Mesendoderm (in vitro differentiated cells): ENCODE measurements at regions not wholly inside any gene's neighbourhood (a gene's known extent, or its start where the extent isn't known, plus 50 kb on each side); places are given as distances from the start of the nearest gene placed in this dataset.
"Not testable (repeated sequence)": the region's sequence is repeated elsewhere in the genome, so short reads cannot be mapped to it uniquely, and the experiment has no call there.

Experiments
- DNase-seq: peaks from one replicate; pipeline ENCODE4 v3.0.0; 2013
- H2AK5ac ChIP-seq: 2 replicates; pipeline ENCODE4 v1.6.1; 2013; ENCODE audit warnings: low read length, inconsistent platforms
- H2BK120ac ChIP-seq: 2 replicates; pipeline ENCODE4 v1.6.1; 2013; ENCODE audit warnings: low read depth, mild to moderate bottlenecking, low read length, moderate library complexity, mixed read lengths
- H2BK15ac ChIP-seq: replicated peaks from 2 replicates; pipeline ENCODE4 v1.6.1; 2013; ENCODE audit warnings: low read depth, mild to moderate bottlenecking, moderate library complexity
- H2BK5ac ChIP-seq: 2 replicates; pipeline ENCODE4 v1.6.1; 2013; ENCODE audit warnings: low read length, inconsistent platforms
- H3K18ac ChIP-seq: 2 replicates; pipeline ENCODE4 v1.6.1; 2013; ENCODE audit warnings: mild to moderate bottlenecking, low read length, mixed read lengths
- H3K23ac ChIP-seq: one replicate; pipeline ENCODE4 v1.6.1; 2013; ENCODE audit warnings: low read length
- H3K27ac ChIP-seq: 2 replicates; pipeline ENCODE4 v1.5.1; 2013; ENCODE audit warnings: low read depth, mild to moderate bottlenecking, inconsistent platforms, low read length, moderate library complexity
- H3K27me3 ChIP-seq: 2 replicates; pipeline ENCODE4 v1.6.1; 2013; ENCODE audit warnings: low read length, control low read depth, mild to moderate bottlenecking, inconsistent platforms; ENCODE audit not compliant: insufficient read depth, poor library complexity
- H3K36me3 ChIP-seq: 2 replicates; pipeline ENCODE4 v1.6.1; 2013; ENCODE audit warnings: low read length, inconsistent platforms; ENCODE audit not compliant: control insufficient read depth, insufficient read depth
- H3K4ac ChIP-seq: one replicate; pipeline ENCODE4 v1.6.1; 2013; ENCODE audit warnings: low read depth, mild to moderate bottlenecking, low read length, moderate library complexity
- H3K4me1 ChIP-seq: 2 replicates; pipeline ENCODE4 v1.6.1; 2013; ENCODE audit warnings: low read depth, low read length, inconsistent platforms; ENCODE audit not compliant: control insufficient read depth
- H3K4me2 ChIP-seq: 2 replicates; pipeline ENCODE4 v1.6.1; 2013; ENCODE audit warnings: low read length
- H3K4me3 ChIP-seq: 2 replicates; pipeline ENCODE4 v1.5.1; 2013; ENCODE audit warnings: mild to moderate bottlenecking, low read length
- H3K56ac ChIP-seq: one replicate; pipeline ENCODE4 v1.6.1; 2013; ENCODE audit warnings: low read length
- H3K79me1 ChIP-seq: 2 replicates; pipeline ENCODE4 v1.6.1; 2013; ENCODE audit warnings: low read length, inconsistent platforms
- H3K79me2 ChIP-seq: 2 replicates; pipeline ENCODE4 v1.6.1; 2013; ENCODE audit warnings: mild to moderate bottlenecking, low read length; ENCODE audit not compliant: control insufficient read depth, insufficient read depth
- H3K9ac ChIP-seq: 2 replicates; pipeline ENCODE4 v1.6.1; 2013; ENCODE audit warnings: low read length, inconsistent platforms
- H4K5ac ChIP-seq: one replicate; pipeline ENCODE4 v1.6.1; 2013; ENCODE audit warnings: low read length
- H4K8ac ChIP-seq: one replicate; pipeline ENCODE4 v1.6.1; 2013; ENCODE audit warnings: low read depth, mild to moderate bottlenecking, control low read depth, low read length, moderate library complexity
- WGBS: extraction: QIAGEN DNeasy Blood & Tissue Kit; methylation state at CpG from one replicate; pipeline ENCODE4 v1.1.7; 2013; ENCODE audit warnings: low lambda C conversion rate, missing lambda C conversion rate; ENCODE audit not compliant: insufficient coverage; ENCODE audit errors: extremely low coverage; 5-methylcytosine and 5-hydroxymethylcytosine counted together

DNA sequence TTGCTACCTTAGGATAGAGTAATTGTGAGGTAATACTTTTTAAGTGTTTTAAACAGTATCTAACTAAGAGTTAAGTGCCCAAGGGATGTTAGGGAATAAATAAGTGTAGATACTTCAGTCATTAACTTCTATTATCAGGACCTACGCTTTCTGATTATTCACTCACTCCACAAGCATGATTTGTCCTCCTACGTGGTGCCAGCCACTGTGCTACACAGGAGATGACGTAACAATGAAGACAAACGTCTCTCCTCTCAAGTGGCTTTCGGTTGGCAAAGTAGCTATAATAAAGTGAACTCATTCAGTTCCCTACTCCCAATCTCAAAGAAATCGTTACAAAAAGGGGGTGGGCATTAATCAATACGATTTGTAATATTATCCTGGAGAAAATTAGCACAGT, 100.9 kb upstream of the SETBP1 start:
- Histone ChIP-seq H3K56ac (no peak overlapping the region), H2BK15ac (no peak overlapping the region), H3K27ac (no peak overlapping the region), H3K4me1 (no peaks in the 10 kb centered on the region), H2AK5ac (no peak overlapping the region), H3K4me2 (no peak overlapping the region), H3K79me1 (no peaks in the 10 kb centered on the region), H2BK5ac (no peak overlapping the region), H3K79me2 (no peaks in the 10 kb centered on the region), H3K4me3 (no peak overlapping the region), H3K9ac (no peak overlapping the region), H3K27me3 (no peaks in the 10 kb centered on the region), H4K8ac (no peak overlapping the region), H3K23ac (no peak overlapping the region), H4K5ac (no peak overlapping the region), H2BK120ac (no peak overlapping the region), H3K36me3 (no peaks in the 10 kb centered on the region), H3K18ac (no peak overlapping the region), H3K4ac (no peak overlapping the region)
- no CpG with 5 or more reads among the region's 7 CpGs for WGBS
- no peak for DNase-seq

DNA sequence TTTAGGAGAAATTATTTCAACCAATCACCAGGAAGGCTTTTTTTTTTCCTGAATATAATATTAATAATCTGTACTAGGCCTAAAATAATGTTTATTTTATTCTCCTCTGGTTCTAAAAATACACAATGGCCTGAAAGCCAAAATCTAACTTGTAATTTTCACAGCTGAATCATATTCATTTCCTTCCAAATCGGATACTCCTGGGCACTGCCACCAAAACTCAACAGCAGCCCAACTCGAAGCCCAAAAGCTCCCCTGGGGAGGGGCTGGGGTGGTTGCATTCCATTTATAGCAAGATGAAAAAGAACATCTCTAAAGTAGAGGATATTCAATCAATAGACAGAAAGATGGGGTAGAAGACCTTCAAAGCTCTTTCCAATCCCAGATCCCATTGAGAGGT, 100.5 kb upstream of the SETBP1 start:
- Histone ChIP-seq H3K18ac (no peak overlapping the region), H2AK5ac (no peak overlapping the region), H3K36me3 (no peaks in the 10 kb centered on the region), H3K27me3 (no peaks in the 10 kb centered on the region), H3K79me2 (no peaks in the 10 kb centered on the region), H2BK15ac (no peak overlapping the region), H3K27ac (no peak overlapping the region), H3K4me3 (no peak overlapping the region), H3K79me1 (no peaks in the 10 kb centered on the region), H3K4me1 (no peaks in the 10 kb centered on the region), H4K5ac (no peak overlapping the region), H3K9ac (no peak overlapping the region), H3K56ac (no peak overlapping the region), H2BK5ac (no peak overlapping the region), H2BK120ac (no peak overlapping the region), H3K4ac (no peak overlapping the region), H3K4me2 (no peak overlapping the region), H3K23ac (no peak overlapping the region), H4K8ac (no peak overlapping the region)
- no CpG with 5 or more reads among the region's 2 CpGs for WGBS
- no peak for DNase-seq

DNA sequence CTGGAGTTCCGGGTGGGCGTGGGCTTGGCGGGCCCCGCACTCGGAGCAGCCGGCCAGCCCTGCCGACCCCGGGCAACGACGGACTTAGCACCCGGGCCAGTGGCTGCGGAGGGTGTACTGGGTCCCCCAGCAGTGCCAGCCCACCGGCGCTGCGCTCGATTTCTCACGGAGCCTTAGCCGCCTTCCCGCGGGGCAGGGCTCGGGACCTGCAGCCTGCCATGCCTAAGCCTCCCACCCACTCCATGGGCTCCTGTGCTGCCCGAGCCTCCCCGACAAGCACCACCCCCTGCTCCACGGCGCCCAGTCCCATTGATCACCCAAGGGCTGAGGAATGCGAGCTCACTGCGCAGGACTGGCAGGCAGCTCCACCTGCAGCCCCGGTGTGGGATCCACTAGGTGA, 99.9 kb upstream of the SETBP1 start:
- not testable (repeated sequence) for H3K18ac ChIP-seq, H4K5ac ChIP-seq, H3K56ac ChIP-seq, H2AK5ac ChIP-seq, H3K36me3 ChIP-seq, H2BK5ac ChIP-seq, H3K9ac ChIP-seq, DNase-seq, H3K4me3 ChIP-seq, H4K8ac ChIP-seq, H3K4ac ChIP-seq, H3K79me1 ChIP-seq, H3K4me1 ChIP-seq, H3K4me2 ChIP-seq, H3K79me2 ChIP-seq, H2BK120ac ChIP-seq, H3K27me3 ChIP-seq, H3K27ac ChIP-seq, H3K23ac ChIP-seq, H2BK15ac ChIP-seq
- no CpG with 5 or more reads among the region's 28 CpGs for WGBS

DNA sequence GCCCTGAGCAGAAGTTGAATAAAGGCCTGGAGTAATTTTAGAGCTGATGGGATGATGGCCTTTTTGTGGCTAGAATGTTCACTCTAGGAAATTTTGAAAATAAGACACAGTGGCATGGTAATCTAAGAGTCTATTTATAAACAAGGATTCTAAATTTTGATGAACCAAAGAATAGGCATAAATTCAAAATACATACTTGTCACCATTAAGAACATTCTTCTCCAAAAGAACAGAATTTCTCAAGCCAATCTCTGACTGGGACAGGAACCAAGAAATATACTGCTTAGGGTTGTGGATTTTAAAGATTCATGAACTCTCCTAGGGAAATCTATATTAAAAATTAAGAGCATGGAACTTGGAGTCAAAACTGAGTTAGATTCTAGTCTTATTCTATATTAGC, 98.2 kb upstream of the SETBP1 start:
- Histone ChIP-seq H2BK120ac (no peak overlapping the region), H3K4me2 (no peak overlapping the region), H3K18ac (no peak overlapping the region), H3K79me2 (no peaks in the 10 kb centered on the region), H3K36me3 (no peaks in the 10 kb centered on the region), H2BK15ac (no peak overlapping the region), H3K79me1 (no peaks in the 10 kb centered on the region), H4K5ac (no peak overlapping the region), H3K4me3 (no peak overlapping the region), H4K8ac (no peak overlapping the region), H2BK5ac (no peak overlapping the region), H3K4me1 (no peaks in the 10 kb centered on the region), H3K27me3 (no peaks in the 10 kb centered on the region), H2AK5ac (no peak overlapping the region), H3K56ac (no peak overlapping the region), H3K4ac (no peak overlapping the region), H3K23ac (no peak overlapping the region), H3K9ac (no peak overlapping the region), H3K27ac (no peak overlapping the region)
- no peak for DNase-seq

DNA sequence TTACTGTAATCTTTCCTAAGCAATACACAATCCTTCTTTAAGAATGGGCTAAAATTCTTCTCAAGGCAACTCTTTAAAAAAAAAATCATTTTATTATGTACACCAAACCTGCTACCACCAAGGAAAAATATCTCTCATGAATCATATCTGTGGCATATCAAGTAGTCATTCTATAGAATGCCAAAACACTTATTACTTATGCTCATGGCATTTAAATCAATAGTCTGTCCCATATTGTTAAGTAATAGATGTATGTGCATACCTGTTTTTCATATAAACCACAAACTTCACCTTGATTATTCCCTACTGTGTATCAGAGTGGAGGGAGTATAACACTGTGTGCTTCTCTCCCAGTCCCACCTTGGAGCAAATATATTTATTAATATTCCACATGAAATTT, 95.8 kb upstream of the SETBP1 start:
- H2AK5ac ChIP-seq, result no peak overlapping the region
- H3K4me2 ChIP-seq, result no peak overlapping the region
- H3K4me1 ChIP-seq, result no peaks in the 10 kb centered on the region
- H3K4ac ChIP-seq, result no peak overlapping the region
- no peaks in the 10 kb centered on the region for H3K79me1 ChIP-seq
- no peak overlapping the region for H2BK120ac ChIP-seq
- no peak for DNase-seq
- no peaks in the 10 kb centered on the region for H3K36me3 ChIP-seq
- H2BK5ac ChIP-seq, result no peak overlapping the region
- H3K18ac ChIP-seq, result no peak overlapping the region
- no peak overlapping the region for H3K23ac ChIP-seq
- no peaks in the 10 kb centered on the region for H3K79me2 ChIP-seq
- H3K27me3 ChIP-seq, result no peaks in the 10 kb centered on the region
- no peak overlapping the region for H3K27ac ChIP-seq
- no peak overlapping the region for H3K9ac ChIP-seq
- H3K4me3 ChIP-seq, result no peak overlapping the region
- no peak overlapping the region for H3K56ac ChIP-seq
- H4K8ac ChIP-seq, result no peak overlapping the region
- no peak overlapping the region for H4K5ac ChIP-seq
- no peak overlapping the region for H2BK15ac ChIP-seq

GRCh38 chr18:44586782-44587524, 93.7 kb upstream of the SETBP1 start:
- no peaks in the 10 kb centered on the region for H3K79me1 ChIP-seq
- H4K8ac ChIP-seq, result no peak overlapping the region
- no peak overlapping the region for H2AK5ac ChIP-seq
- H2BK15ac ChIP-seq, result no peak overlapping the region
- no peak overlapping the region for H4K5ac ChIP-seq
- no peak overlapping the region for H2BK5ac ChIP-seq
- H3K79me2 ChIP-seq, result no peaks in the 10 kb centered on the region
- WGBS, result no CpG with 5 or more reads among the region's 4 CpGs
- H3K27ac ChIP-seq, result no peak overlapping the region
- H3K4ac ChIP-seq, result no peak overlapping the region
- H3K9ac ChIP-seq, result no peak overlapping the region
- no peak for DNase-seq
- no peak overlapping the region for H2BK120ac ChIP-seq
- no peak overlapping the region for H3K4me3 ChIP-seq
- H3K18ac ChIP-seq, result no peak overlapping the region
- H3K4me2 ChIP-seq, result no peak overlapping the region
- no peak overlapping the region for H3K56ac ChIP-seq
- H3K4me1 ChIP-seq, result no peaks in the 10 kb centered on the region
- no peaks in the 10 kb centered on the region for H3K36me3 ChIP-seq
- H3K27me3 ChIP-seq, result no peaks in the 10 kb centered on the region
- H3K23ac ChIP-seq, result no peak overlapping the region
